SK-N-MC (cell line): ENCODE measurements at regions not wholly inside any gene's neighbourhood (a gene's known extent, or its start where the extent isn't known, plus 50 kb on each side); places are given as distances from the start of the nearest gene placed in this dataset.

Experiments
- EZH2 ChIP-seq: fragments of 200-600 bp; sonication (generic); IDR thresholded peaks from one replicate; pipeline ENCODE4 v1.6.1; 2017; ENCODE audit warnings: antibody characterized with exemption
- POLR2AphosphoS5 ChIP-seq: IDR thresholded peaks from 2 replicates; pipeline ENCODE4 v1.6.1; 2012; ENCODE audit warnings: mild to moderate bottlenecking, low read depth, low read length, borderline replicate concordance

DNA sequence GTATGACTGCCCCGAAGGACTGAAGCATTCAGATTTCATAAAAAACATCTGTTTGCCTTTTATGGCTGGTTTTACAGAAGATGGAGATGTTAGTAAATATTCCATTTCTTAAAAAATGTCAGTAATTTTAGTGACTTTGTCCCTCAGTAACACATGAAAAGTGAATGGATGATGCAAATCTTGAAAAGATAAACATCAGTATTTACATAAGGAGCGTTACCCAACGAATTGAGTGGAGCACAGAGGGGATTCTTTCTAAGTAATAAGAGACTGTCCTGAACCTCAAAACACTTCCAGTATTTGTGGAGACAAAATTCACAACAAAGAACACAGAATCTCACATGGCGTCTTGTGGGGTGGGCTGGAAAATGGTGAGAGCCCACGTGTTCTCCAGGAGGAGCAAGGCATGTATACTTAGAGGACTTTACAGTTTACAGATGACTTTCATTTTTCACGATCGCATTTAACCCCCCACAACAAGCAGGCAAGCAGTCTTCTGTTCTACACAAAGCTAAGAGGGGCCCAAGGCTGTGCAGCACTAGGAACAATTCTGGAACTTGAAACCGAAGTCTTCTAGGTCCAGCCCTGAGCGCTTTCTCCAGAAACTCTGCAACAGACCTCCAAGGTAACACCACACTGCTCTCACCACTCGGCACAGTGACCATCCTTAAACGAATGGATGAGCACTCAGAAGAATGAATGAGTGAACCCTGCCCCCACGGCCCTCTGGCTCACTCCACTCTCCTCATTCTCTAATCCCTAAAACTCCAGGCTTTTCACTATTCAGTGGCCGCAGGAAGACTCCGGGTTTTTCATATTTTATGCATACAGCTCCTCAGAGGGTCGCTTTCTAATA is 709.8 kb downstream of the UQCRFS1 start:
- no peak for TF ChIP-seq POLR2AphosphoS5
- no peak for TF ChIP-seq EZH2
